Activated T-cell treated with anti-CD3 and anti-CD28 coated beads, Interleukin-2, amount 50 U/mL, for 48 hours (primary cell): ENCODE measurements at regions not wholly inside any gene's neighbourhood (a gene's known extent, or its start where the extent isn't known, plus 50 kb on each side); places are given as distances from the start of the nearest gene placed in this dataset.
A peak's percentile ranks its signal among the peaks of the same experiment; 100 is the strongest.

Experiments used
- DNase-seq, 2 experiments: peaks; one replicate each; pipeline ENCODE4 v3.0.0-alpha.2; 2020

DNA sequence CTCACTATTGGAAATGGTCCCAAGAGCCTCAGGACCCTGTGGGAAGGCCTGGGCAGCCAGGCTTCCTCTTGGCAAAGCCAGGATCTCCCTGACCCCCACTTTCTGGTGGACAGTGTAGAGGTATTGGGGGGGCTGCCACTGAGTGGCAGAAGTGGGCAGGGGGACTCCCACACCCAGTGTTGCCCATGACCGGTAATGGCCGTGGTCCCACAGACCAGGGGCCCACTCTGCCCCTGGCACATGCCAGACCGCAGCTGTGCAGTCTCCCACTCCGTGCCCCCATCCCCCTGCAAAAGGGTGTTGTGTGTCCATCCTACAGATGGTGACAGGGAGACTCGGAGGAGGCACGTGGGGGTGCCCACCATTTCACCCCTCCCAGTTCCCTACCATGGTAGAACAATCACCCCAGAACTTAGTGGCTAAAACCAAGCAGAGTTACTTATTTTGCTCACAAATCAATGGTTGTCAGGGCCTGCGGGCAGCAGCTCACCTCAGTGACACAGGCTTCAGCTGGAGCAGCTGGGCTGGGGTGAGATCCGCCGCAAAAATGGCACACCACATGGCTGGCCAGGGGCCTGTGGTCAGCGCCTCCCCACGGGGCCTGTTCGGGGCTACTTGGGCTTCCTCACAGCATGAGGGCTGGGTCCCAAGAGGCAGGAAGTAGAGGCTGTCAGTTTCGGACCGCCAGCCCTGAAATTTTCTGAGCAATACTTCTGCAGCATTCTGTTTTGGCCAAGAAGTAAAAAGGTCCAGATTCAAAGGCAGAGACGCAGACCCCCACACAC is 59.0 kb upstream of the ZNF469 start:
- no peak for DNase-seq

DNA sequence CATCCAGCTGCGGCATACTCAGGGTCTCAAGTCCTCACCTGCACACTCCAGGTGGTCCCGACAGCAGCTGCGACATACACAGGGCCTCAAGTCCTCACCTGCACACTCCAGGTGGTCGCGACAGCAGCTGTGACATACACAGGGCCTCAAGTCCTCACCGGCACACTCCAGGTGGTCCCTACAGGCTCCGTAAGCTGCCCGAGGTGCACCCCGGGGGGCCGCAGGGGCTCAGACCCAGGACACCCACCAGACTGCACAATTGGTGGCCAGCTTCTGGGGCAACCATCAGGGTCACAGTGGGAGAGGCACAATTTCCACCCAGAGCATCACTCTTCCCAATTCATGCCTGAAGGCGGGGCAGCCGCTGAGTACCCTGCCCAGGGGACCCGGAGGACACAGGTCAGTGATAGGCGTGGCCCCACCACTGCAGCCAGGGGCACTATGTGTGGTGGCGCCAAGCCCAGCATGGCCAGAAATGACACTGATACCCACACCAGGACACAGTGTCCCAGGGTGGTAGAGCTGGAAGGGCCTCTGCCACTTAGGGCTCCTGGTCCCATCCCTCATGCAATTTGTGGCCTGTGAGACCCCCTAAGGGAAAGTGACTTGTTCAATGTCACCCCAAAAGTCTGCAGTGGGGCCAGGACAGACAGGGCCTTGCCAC is 57.5 kb upstream of the ZNF469 start:
- DNase-seq, result no peak

DNA sequence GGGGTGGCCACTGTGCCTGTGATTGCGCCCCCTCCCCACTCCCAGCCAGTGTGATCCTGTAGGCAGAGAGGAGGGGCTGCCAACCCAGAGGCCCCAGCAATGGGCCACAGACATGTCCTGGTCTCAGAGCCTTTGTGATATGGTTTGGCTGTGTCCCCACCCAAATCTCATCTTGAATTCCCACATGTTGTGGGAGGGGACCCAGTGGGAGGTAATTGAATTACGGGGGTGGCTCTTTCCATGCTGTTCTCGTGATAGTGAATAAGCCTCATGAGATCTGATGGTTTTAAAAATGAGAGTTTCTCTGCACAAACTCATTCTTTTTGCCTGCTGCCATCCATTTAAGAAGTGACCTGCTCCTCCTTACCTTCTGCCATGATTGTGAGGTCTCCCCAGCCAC is 56.8 kb upstream of the ZNF469 start:
- no peak for DNase-seq

DNA sequence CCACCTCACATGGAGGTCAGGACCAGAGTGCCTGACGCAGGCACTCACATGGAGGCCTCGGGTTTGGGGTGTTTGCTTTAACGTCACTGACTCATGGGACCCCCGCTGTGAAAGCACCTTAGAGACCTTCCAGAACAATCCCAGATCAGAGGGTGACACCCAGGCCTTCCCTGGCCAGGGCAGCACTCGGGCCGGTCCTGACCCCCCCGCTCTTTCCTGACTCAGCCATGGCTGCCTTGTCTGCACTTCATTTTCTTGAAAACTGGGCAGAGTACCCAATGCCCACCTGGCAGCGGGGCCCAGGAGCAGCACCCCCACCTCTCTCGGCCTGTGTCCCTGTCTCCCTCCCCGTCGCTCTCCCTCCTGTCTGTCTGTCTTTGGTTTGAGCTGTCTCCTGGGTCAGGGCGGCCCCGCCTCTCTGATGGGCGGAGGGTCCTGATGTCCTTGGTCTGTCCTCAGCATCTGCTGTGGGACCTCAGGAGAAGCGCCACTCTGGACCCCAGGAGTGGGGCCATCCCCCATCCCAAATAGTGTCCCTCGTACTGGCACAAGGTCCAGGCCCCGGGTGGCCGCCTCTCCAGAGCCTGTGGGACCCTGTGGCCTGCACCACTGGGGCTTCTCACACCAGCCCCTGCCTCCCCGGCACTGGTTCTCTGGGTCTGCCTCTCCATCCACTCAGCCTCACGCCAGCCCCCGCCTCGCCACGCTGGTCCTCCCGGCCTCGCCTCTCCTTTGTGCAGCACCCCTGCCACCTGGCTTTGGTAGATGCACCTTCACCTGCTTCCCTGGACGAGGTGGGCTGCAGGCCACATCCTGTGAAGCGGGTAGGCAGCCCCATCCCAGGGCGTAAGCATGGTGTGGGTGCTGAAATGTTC is 55.9 kb upstream of the ZNF469 start:
- no peak for DNase-seq

DNA sequence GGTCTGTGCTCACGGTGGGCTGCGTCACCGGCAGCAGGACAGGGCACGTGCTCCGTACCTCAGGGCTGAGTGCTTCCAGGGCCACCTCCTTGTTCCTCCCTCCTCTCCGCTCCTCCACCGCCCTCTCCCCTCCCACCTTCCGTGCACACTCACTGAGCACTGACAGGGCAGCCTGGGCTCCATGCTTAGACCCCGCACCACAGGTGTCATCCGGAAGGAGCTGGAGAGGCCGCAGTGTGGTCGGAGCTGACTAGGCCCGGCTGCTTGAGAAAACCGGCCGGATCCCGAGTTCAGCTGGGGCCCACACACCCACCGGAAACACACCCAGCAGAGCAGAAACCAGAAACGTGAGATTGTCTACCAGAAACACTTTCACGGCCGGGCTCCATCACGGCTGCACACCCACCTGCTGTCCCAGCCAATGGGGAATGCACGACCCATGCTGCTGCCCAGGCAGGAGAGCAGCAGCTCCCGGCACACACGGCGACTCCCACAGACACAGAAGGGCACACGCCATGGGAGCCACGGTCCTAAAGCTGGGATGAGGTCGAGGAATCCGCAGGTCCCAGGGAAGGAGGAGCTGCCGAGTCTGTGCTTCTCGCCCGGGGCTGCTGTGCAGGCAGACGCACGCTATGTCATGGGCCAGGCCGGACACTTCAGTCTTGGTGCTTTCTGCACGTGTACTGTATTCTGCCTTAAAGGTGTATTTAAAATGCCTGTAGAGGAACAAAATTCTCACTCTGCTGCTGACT is 55.0 kb upstream of the ZNF469 start:
- DNase-seq, result no peak

DNA sequence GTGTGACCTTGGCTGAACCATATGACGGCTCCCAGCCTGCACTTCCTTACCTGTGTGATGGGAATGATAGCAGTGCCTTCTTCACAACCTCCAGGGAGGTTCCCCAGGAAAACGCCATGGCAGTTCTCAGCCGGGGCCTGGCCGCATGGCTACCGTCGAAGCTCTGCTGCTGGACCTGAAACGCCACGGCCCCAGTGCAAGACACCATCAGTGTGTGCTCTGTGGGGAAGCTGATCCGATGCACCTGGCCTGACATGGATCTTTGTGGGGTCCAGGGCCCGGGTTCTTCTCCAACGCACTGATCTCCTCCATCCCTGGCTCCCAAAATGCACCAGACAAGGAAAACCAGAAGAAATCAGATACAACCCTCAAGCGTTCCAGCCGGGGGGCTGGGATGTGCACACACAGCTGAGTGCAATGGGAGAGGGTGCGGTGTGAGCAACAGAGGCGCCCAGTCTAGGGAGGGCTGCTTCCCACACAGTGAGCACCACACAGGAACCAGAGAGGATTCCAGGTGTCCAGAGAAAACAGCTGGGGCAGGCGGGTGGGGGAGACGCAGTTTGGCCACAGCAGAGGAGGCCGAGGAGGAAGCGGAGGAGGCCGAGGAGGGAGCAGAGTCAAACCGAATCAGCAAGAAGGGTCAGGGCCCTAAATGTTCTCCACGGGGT is 54.3 kb upstream of the ZNF469 start:
- no peak for DNase-seq

DNA sequence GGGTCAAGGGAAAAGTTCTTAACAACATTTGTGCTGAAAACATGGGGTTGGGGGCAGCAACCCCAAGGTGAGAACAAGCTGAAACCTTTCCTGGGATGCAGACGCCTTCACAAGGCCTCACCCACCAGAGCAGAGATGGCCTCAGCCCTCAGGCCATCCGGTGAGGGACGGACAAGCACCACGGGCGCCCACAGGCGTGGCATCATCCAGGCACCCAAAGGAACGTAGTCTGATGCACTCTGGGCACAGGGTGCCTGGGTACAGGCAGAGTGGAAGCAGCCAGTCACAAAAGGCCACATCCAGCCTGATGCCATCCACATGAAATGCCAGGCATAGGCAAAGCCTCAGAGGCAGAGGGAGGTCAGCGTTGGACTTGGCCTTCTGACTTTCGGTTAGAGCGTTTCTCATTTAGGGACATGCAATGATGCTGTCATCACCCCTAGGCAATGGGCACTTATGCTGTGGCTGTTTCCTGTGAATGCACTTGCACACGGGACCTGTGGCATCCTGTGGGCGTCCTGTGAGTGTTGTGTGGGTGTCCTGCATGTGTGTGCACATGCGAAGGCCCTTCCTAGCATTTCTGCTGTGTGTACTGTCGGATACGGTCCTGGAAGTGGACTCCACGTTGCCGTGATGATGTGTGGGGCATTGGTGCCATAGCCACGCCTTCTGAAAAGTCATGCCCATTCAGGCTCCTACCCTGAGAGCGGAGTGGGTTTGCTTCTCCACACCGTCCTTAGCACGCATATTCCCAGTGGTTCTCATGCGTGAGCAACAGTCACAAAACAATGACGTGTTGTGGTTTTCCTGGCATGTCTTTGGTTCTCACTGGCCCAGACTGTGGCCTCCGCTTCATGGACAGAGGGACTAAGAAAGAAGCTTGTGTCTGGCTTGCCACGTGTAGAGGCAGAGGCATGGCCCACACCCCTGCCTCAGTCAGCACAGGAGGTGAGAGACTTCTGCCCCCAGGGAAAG is 52.7 kb upstream of the ZNF469 start:
- DNase-seq, result no peak

DNA sequence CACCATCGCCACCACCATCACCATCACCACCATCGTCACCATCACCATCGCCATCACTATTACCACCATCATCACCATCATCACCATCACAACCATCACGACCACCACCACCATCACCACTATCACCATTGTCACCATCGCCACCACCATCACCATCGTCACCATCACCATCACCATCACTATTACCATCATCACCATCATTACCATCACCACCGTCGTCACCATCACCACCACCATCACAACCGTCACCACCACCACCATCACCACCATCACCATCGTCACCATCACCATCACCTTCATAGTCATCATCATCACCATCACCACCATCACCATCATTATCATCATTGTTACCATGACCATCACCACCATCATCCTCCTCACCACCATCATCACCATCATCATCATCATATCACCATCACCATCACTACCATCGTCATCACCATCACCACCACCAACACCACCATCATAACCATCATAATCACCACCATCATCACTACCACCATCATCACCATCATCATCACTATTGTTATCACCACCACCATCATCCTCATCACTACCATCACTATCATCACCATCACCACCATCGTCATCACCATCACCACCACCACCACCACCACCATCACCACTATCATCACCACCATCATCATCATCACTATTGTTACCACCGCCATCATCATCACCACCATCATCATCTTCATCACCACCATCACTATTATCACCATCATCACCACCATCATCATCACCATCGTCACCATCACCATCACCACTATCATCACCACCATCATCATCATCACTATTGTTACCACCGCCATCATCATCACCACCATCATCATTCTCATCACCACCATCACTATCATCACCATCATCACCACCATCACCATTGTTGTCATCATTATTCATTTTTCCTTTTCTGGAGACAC is 51.5 kb upstream of the ZNF469 start:
- DNase-seq, result no peak

DNA sequence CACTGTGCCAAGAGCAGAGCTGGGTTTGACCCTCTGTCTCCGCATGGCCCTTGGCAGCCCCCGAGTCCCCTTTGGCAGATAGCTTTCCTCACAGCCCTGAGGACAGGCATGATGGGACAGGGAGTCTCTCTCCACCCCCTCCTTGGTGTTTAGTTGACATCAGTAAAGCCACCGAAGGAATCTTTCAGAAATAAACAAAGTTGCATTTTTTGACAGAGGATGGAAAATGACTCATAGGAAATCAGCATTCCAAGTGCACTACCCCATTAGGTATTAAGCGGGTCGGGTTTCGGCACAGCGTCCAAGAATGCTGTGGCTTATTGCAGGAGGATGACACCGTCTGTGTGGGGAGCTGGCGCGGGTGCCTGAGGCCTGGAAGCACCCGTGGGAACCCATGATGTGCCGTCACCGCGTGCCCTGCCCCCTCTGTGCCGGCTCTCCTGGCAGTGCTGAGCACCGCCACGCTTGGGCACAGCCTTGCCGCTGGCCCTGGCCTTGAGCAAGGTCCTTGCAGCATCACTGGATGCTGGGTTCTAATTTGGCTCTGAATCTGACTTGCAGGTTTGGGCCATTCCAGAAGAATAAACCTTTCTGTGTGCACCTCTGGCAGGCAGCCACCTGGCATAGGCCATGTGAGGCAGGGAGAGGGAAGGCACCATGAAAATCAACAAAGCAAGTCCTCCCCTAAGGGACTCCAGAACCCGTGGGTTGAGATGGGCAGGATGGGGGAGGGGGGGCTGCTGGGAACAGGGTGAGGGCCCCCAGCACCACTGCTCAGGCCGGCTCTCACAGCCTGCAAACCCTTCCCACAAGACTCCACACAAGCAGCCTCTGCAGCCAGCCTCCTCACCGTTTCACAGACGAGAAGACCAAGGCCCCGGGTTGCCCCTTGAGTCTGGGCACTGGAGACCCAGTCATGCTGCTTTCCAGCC is 50.5 kb upstream of the ZNF469 start:
- DNase-seq, result no peak

DNA sequence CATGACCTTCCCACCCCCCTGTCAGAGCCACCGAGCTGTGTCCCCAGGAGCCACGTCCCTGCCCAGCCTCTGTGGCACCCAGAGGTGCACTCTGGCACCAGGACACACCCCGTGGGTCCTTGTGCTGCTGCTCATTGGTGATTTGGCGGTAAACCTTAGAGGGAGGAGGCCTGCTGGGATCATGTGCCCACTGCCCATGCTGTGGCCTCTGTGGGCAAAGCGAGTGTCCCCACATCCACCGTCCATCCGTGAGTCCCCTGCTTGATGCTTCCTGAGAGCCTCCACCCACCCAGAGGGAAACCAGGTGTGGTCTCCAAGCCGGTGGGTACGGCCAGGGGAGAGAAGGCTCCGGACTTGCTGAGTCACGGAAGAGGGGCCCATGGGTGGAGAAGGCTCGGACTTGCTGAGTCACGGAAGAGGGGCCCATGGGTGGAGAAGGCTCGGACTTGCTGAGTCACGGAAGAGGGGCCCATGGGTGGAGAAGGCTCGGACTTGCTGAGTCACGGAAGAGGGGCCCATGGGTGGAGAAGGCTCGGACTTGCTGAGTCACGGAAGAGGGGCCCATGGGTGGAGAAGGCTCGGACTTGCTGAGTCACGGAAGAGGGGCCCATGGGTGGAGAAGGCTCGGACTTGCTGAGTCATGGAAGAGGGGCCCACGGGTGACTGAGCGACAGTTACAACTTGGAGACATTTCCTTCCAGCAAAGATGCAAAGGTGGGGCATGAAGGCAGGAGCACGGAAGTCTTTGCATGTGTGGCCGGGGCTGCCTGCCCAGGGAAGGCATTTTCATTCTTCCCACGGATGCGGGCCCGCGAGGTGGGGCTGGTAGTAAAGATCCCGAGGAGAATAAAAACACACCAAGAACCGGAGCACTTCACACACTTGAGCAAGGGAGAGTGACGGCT is 49.6 kb upstream of the ZNF469 start:
- peak; percentile 25 to 42 for DNase-seq
